ENCODE measurements at regions not wholly inside any gene's neighbourhood (a gene's known extent, or its start where the extent isn't known, plus 50 kb on each side); places are given as distances from the start of the nearest gene placed in this dataset.

DNA sequence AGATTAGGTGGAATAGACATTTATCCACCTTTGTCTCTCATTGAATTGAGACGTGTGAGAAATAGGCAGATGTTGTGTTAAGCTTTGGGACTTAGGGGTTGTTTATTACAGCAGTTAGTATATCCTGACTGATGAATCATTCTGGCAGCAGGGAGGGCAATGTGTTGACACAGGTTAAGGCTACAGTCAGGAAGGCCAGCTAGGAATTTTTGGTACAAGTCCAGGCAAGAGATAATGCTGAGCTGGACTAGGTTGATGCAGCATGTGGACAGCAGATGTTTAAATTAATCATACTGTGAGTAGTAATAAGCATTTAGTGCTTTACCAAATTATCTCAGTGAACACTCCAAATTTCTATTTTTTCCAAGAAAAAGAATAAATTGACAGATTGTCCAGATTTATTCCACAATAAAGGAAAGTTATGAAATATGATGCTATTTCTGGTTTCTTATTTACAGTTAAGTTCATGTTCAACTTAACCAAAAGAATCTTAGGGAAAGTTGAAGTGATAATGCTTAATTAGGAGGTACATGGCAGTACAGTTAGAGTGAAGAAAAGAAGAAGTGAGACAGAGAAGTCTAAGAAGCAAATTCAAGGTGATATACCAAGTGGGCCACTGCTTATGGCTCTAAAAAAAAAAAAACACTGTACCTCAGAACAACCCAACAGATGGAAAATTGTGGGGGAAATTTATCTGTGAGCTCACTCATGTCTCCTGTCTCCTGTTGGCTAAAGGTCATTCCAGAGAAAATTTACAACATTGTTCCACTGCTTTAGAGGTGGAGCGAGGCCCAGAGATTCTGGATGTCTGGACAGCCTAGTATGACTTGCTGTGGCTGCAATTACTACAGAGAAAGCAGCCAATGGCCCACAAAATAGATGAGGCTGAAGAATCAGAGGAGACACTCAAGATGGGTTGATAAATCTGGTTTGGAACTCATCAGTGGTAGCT lies 102.7 kb upstream of the C21orf91 start:
- TF ChIP-seq CBFA2T3 (IDR thresholded peaks at IDR 0.05): no peak
- TF ChIP-seq, protein P1, sequence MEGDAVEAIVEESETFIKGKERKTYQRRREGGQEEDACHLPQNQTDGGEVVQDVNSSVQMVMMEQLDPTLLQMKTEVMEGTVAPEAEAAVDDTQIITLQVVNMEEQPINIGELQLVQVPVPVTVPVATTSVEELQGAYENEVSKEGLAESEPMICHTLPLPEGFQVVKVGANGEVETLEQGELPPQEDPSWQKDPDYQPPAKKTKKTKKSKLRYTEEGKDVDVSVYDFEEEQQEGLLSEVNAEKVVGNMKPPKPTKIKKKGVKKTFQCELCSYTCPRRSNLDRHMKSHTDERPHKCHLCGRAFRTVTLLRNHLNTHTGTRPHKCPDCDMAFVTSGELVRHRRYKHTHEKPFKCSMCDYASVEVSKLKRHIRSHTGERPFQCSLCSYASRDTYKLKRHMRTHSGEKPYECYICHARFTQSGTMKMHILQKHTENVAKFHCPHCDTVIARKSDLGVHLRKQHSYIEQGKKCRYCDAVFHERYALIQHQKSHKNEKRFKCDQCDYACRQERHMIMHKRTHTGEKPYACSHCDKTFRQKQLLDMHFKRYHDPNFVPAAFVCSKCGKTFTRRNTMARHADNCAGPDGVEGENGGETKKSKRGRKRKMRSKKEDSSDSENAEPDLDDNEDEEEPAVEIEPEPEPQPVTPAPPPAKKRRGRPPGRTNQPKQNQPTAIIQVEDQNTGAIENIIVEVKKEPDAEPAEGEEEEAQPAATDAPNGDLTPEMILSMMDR (IDR thresholded peaks at IDR 0.05 in 2 of 3, conservative IDR thresholded peaks at IDR 0.05 in 1 of 3; ENCODE audit: insufficient read depth in 2 of 3, low read depth in 1 of 3, low read length in 3 of 3): no peak
- no peak for TF ChIP-seq TGIF2 (CRISPR knock-in tag; IDR thresholded peaks at IDR 0.05)
- no peak for TF ChIP-seq TEAD2 (tag; IDR thresholded peaks at IDR 0.05)
- TF ChIP-seq NFYB (IDR thresholded peaks at IDR 0.05; ENCODE audit: extremely low read depth, insufficient read length): no peak
- TF ChIP-seq BRCA1 (IDR thresholded peaks at IDR 0.05): no peak
- no peak for TF ChIP-seq BRCA1 (CRISPR knock-in tag; IDR thresholded peaks at IDR 0.05)
- no peak for TF ChIP-seq LEF1 (IDR thresholded peaks at IDR 0.05)
- TF ChIP-seq ELF1 (tag; IDR thresholded peaks at IDR 0.05): no peak
- no peak for TF ChIP-seq POLR2A (conservative IDR thresholded peaks at IDR 0.05)
- TF ChIP-seq CREM (IDR thresholded peaks at IDR 0.05; ENCODE audit: low read depth): no peak
- TF ChIP-seq RFX5 (IDR thresholded peaks at IDR 0.05; ENCODE audit: low read depth, low read length): no peak
- no peak for TF ChIP-seq HDGF (IDR thresholded peaks at IDR 0.05)
- TF ChIP-seq NFIX (CRISPR knock-in tag; IDR thresholded peaks at IDR 0.05; ENCODE audit: low read depth): no peak
- no peak for TF ChIP-seq HDAC1 (IDR thresholded peaks at IDR 0.05)
